Astrocyte (in vitro differentiated cells and primary cell): ENCODE measurements at regions not wholly inside any gene's neighbourhood (a gene's known extent, or its start where the extent isn't known, plus 50 kb on each side); places are given as distances from the start of the nearest gene placed in this dataset.

Experiments used
- EZH2 ChIP-seq: IDR thresholded peaks from 2 replicates; pipeline ENCODE4 v1.6.1; 2012; ENCODE audit warnings: mild to moderate bottlenecking, low read length, inconsistent platforms; ENCODE audit not compliant: insufficient read depth
- TF ChIP-seq, protein P1 (sequence below): IDR thresholded peaks from 2 replicates; pipeline ENCODE4 v1.5.1; 2011; ENCODE audit warnings: low read depth, mild to moderate bottlenecking, inconsistent platforms, low read length, moderate library complexity; ENCODE audit not compliant: insufficient read depth

DNA sequence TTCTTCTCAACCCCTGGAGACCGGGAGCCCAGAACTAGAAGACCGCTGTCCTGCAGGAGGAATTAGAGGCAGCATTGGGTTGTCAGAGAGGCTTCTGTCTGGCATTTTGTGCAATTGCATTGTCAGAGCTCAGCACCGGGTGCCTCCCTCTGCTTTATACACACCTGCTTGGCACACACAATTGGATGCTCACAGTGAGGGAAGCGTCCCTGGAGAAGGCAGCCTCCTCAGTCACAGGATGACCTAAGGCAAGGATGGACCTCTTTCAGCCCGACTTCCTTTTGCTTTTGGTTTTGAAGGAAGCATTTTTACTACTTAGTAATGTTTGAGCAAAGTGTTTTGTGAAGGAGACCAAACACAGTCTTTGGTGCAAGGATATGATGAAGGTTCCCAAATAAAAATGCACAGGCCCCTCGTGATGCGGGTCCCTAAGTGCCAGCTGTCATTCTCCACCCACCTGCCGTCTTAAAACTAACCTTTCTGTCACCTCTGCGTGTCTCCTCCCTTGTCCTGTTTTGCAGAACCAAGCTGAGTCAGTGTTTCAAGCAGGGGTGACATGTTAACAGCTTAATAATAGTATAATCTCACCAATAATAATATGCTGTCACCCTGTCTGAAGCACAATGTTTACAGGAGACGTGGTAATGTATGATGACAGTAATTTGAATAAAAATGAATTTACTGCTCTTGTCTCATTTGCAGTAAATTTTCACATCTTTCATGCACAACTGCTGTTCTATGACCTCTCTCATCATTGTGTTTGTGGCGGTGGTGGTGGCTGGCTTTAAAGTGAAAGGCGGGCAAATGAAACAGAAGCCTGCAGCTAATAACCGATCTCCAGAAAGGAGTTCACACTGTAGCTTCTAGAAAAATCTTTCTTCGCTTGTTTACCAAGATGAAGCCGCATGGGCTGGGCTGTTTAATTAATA lies 430.2 kb upstream of the MKI67 start:
- TF ChIP-seq, protein P1, sequence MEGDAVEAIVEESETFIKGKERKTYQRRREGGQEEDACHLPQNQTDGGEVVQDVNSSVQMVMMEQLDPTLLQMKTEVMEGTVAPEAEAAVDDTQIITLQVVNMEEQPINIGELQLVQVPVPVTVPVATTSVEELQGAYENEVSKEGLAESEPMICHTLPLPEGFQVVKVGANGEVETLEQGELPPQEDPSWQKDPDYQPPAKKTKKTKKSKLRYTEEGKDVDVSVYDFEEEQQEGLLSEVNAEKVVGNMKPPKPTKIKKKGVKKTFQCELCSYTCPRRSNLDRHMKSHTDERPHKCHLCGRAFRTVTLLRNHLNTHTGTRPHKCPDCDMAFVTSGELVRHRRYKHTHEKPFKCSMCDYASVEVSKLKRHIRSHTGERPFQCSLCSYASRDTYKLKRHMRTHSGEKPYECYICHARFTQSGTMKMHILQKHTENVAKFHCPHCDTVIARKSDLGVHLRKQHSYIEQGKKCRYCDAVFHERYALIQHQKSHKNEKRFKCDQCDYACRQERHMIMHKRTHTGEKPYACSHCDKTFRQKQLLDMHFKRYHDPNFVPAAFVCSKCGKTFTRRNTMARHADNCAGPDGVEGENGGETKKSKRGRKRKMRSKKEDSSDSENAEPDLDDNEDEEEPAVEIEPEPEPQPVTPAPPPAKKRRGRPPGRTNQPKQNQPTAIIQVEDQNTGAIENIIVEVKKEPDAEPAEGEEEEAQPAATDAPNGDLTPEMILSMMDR, result no peak
- no peak for TF ChIP-seq EZH2
